Endothelial cell of umbilical vein (primary cell): ENCODE measurements at regions not wholly inside any gene's neighbourhood (a gene's known extent, or its start where the extent isn't known, plus 50 kb on each side); places are given as distances from the start of the nearest gene placed in this dataset.

Source experiments
- BruUV-seq: library from RNA; stranded (reverse); fragments of 400-500 nt; replicated peaks from 2 replicates; lab custom pipeline; 2021; lab: Mats Ljungman, UMichigan
- CTCF ChIA-PET: fragments of 300-600, 350-600 bp; sonication (Branson Sonifier 250); formaldehyde crosslinking; loops from one replicate; lab custom pipeline; 2021; ENCODE audit warnings: antibody characterized with exemption, inconsistent platforms; lab: Charles Lee
- POLR2A ChIA-PET: fragments of 300-600, 350-600 bp; sonication (Branson Sonifier 250); formaldehyde crosslinking; loops from one replicate; lab custom pipeline; 2021; ENCODE audit warnings: antibody characterized with exemption, inconsistent platforms; lab: Charles Lee
- DNase-seq: peaks from one replicate; pipeline ENCODE4 v3.0.0-alpha.2; 2011; ENCODE audit warnings: low read depth, low spot score
- FAIRE-seq: peaks from 2 replicates; lab custom pipeline; 2011; peaks lifted over from hg19 to GRCh38; lab: Jason Lieb, UNC
- H2AFZ ChIP-seq: 2 replicates; pipeline ENCODE4 v1.6.0; 2012; ENCODE audit warnings: low read depth, low read length, control low read depth, inconsistent platforms
- H3K27ac ChIP-seq: 2 replicates; pipeline ENCODE4 v1.5.1; 2011; ENCODE audit warnings: low read depth, mild to moderate bottlenecking, control low read depth, low read length, moderate library complexity; ENCODE audit not compliant: insufficient read depth
- H3K27me3 ChIP-seq, 2 experiments: 2 replicates each; pipeline versions ENCODE4 v1.6.0 to v1.6.1; 2011; ENCODE audit warnings: low read length in 2 of 2, mixed read lengths in 1 of 2; ENCODE audit not compliant: control insufficient read depth in 2 of 2, insufficient read depth in 2 of 2
- H3K36me3 ChIP-seq, 2 experiments: 2 replicates in 1 of 2; 3 replicates in 1 of 2; pipeline ENCODE4 v1.5.1; 2011; ENCODE audit warnings: low read length in 2 of 2, mild to moderate bottlenecking in 1 of 2, moderate library complexity in 1 of 2; ENCODE audit not compliant: control insufficient read depth in 2 of 2, insufficient read depth in 2 of 2; ENCODE audit errors: extremely low read depth in 1 of 2
- H3K4me1 ChIP-seq: 3 replicates; pipeline ENCODE4 v1.5.1; 2011; ENCODE audit warnings: mild to moderate bottlenecking, low read length; ENCODE audit not compliant: control insufficient read depth, insufficient read depth; ENCODE audit errors: extremely low read depth
- H3K4me2 ChIP-seq: 2 replicates; pipeline ENCODE4 v1.6.1; 2011; ENCODE audit warnings: low read length, control low read depth, mixed read lengths; ENCODE audit not compliant: insufficient read depth
- H3K4me3 ChIP-seq, 3 experiments: fragments of 200-600 bp in 1 of 3; sonication (generic), shearing (Covaris generic) in 1 of 3; replicated peaks in 1 of 3; 2 replicates each; pipeline ENCODE4 v1.5.1; 2011 to 2016; ENCODE audit warnings: control low read depth in 3 of 3, low read length in 3 of 3, mild to moderate bottlenecking in 2 of 3, inconsistent platforms in 1 of 3, low read depth in 1 of 3, moderate library complexity in 1 of 3; ENCODE audit not compliant: insufficient read depth in 1 of 3
- H3K79me2 ChIP-seq: 2 replicates; pipeline ENCODE4 v1.6.0; 2012; ENCODE audit warnings: low read length, inconsistent platforms; ENCODE audit not compliant: control insufficient read depth, insufficient read depth
- H3K9ac ChIP-seq: replicated peaks from 2 replicates; pipeline ENCODE3; 2011; ENCODE audit warnings: low read length, control low read depth; ENCODE audit not compliant: insufficient read depth; ENCODE audit errors: extremely low read depth
- H3K9me1 ChIP-seq: replicated peaks from 3 replicates; pipeline ENCODE4 v1.6.0; 2011; ENCODE audit warnings: mild to moderate bottlenecking, low read length; ENCODE audit not compliant: control insufficient read depth, insufficient read depth; ENCODE audit errors: extremely low read depth
- H3K9me3 ChIP-seq: replicated peaks from 2 replicates; pipeline ENCODE4 v1.5.1; 2012; ENCODE audit warnings: low read length, inconsistent platforms; ENCODE audit not compliant: control insufficient read depth, insufficient read depth
- H4K20me1 ChIP-seq: replicated peaks from 2 replicates; pipeline ENCODE3; 2011; ENCODE audit warnings: mild to moderate bottlenecking, low read length; ENCODE audit not compliant: control insufficient read depth, insufficient read depth; ENCODE audit errors: extremely low read depth
- EZH2 ChIP-seq: IDR thresholded peaks from 2 replicates; pipeline ENCODE4 v1.6.1; 2012; ENCODE audit warnings: borderline replicate concordance, low read depth, mild to moderate bottlenecking, moderate library complexity, low read length, inconsistent platforms; ENCODE audit not compliant: severe bottlenecking
- FOS ChIP-seq: IDR thresholded peaks from 2 replicates; pipeline ENCODE4 v1.6.1; 2011; ENCODE audit warnings: mild to moderate bottlenecking, low read length, moderate library complexity, borderline replicate concordance; ENCODE audit not compliant: insufficient read depth
- GATA2 ChIP-seq: IDR thresholded peaks from 2 replicates; pipeline ENCODE4 v1.7.0; 2011; ENCODE audit warnings: low read depth, mild to moderate bottlenecking, moderate library complexity, mixed read lengths, low read length; ENCODE audit not compliant: insufficient read length, insufficient read depth
- JUN ChIP-seq: IDR thresholded peaks from 2 replicates; pipeline ENCODE4 v1.6.1; 2011; ENCODE audit warnings: borderline replicate concordance, low read depth; ENCODE audit not compliant: insufficient read length, insufficient read depth
- MYC ChIP-seq: IDR thresholded peaks from one replicate; pipeline ENCODE4 v1.6.1; 2011; ENCODE audit warnings: mild to moderate bottlenecking, low read depth, low read length
- POLR2A ChIP-seq: IDR thresholded peaks from 2 replicates; pipeline ENCODE4 v1.6.1; 2012; ENCODE audit warnings: low read depth, mild to moderate bottlenecking, control low read depth, low read length
- POLR2AphosphoS5 ChIP-seq: IDR thresholded peaks from 2 replicates; pipeline ENCODE4 v1.6.1; 2012; ENCODE audit warnings: low read depth, mild to moderate bottlenecking, control low read depth, low read length, moderate library complexity; ENCODE audit not compliant: insufficient read depth
- dilution Hi-C: fragments of 300-500 bp; cut with MboI; formaldehyde crosslinking; loops from one replicate; pipeline ENCODE4 v1.15.0; 2019; ENCODE audit warnings: low sequenced_read_pairs; ENCODE audit not compliant: extremely low pct_ligation_motif_present
- intact Hi-C: fragments of 100-400 bp; cut with micrococcal nuclease; formaldehyde crosslinking; loops from one replicate; pipeline ENCODE4 v1.10.0; 2022
- TF ChIP-seq, protein P1 (sequence below), 2 donors: IDR thresholded peaks; 1 replicate in 1 of 2; 2 replicates in 1 of 2; pipeline ENCODE4 v1.5.1; 2011; ENCODE audit warnings: low read length in 2 of 2, mild to moderate bottlenecking in 2 of 2, moderate library complexity in 2 of 2, control low read depth in 1 of 2, inconsistent platforms in 1 of 2, low read depth in 1 of 2; ENCODE audit not compliant: insufficient read depth in 1 of 2; ENCODE audit errors: extremely low read depth in 1 of 2
- TF ChIP-seq, protein P2 (sequence below): IDR thresholded peaks from 2 replicates; pipeline ENCODE4 v1.6.1; 2011; ENCODE audit not compliant: insufficient read depth, insufficient read length

DNA sequence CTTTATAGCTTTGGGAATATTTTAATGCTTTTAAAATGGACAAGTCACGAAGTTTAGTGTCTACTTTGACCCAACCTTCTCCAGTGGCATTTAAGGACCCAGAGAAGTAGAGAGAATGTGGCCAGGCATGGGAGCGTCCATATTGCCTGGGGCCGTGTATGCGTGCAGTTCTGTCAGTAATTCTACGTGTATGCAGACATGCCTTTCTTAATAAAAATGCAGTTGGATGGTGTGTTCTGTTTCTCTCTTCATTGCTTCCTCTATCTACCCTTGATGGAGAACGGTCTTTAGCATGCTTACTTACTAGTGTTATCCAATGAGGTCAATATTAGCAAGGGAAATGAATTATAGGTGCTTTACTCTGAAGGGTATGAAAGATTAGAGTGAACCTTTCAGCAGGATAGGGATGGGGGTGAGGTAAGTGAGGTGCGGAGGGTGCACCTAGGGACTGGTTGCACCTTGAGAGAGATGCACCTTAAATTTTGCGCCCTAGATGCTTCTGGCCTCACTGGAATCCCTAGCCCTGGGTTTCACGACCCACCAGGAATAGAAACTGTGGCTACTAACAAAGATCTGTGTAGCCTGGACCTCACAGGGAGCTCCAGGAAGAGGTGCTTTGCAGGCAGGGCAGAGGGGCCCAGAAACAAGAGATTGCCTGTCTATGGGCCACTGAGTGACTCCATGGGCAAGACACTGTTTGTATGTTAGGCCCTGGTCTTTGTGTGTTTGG lies 194.3 kb downstream of the MYCN start:
- Histone ChIP-seq H2AFZ (no peak overlapping the region), H3K4me2 (no peak overlapping the region), H3K4me3 (no peak overlapping the region), H3K27me3 (no peaks in the 10 kb centered on the region), H3K4me1 (no peaks in the 10 kb centered on the region), H3K36me3 (no peaks in the 10 kb centered on the region), H3K9me1 (no peaks in the 10 kb centered on the region), H3K9me3 (no peaks in the 10 kb centered on the region), H4K20me1 (no peaks in the 10 kb centered on the region), H3K9ac (no peak overlapping the region), H3K79me2 (no peaks in the 10 kb centered on the region), H3K27ac (no peak overlapping the region)
- dilution Hi-C loops (no loop called here), intact Hi-C loops (no loop called here)
- no TSS peak for BruUV-seq
- POLR2A ChIA-PET: no interaction called here
- CTCF ChIA-PET: no interaction called here
- no peak for FAIRE-seq
- DNase-seq: no peak
- TF ChIP-seq FOS (no peak), GATA2 (no peak), MYC (no peak), JUN (no peak), POLR2AphosphoS5 (no peak), POLR2A (no peak), EZH2 (no peak)
- TF ChIP-seq, protein P1, sequence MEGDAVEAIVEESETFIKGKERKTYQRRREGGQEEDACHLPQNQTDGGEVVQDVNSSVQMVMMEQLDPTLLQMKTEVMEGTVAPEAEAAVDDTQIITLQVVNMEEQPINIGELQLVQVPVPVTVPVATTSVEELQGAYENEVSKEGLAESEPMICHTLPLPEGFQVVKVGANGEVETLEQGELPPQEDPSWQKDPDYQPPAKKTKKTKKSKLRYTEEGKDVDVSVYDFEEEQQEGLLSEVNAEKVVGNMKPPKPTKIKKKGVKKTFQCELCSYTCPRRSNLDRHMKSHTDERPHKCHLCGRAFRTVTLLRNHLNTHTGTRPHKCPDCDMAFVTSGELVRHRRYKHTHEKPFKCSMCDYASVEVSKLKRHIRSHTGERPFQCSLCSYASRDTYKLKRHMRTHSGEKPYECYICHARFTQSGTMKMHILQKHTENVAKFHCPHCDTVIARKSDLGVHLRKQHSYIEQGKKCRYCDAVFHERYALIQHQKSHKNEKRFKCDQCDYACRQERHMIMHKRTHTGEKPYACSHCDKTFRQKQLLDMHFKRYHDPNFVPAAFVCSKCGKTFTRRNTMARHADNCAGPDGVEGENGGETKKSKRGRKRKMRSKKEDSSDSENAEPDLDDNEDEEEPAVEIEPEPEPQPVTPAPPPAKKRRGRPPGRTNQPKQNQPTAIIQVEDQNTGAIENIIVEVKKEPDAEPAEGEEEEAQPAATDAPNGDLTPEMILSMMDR (IDR thresholded peaks at IDR 0.05; ENCODE audit: extremely low read depth in 1 of 2, insufficient read depth in 1 of 2, low read depth in 1 of 2, low read length in 2 of 2): no peak
- TF ChIP-seq, protein P2, sequence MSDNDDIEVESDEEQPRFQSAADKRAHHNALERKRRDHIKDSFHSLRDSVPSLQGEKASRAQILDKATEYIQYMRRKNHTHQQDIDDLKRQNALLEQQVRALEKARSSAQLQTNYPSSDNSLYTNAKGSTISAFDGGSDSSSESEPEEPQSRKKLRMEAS: no peak
